Gastrocnemius medialis (tissue), 4 donors: ENCODE measurements at regions not wholly inside any gene's neighbourhood (a gene's known extent, or its start where the extent isn't known, plus 50 kb on each side); places are given as distances from the start of the nearest gene placed in this dataset.
"Not testable (repeated sequence)": the region's sequence is repeated elsewhere in the genome, so short reads cannot be mapped to it uniquely, and the experiment has no call there.

Source experiments
- ATAC-seq, 2 donors: fragments of 150-250 bp; one replicate each; pipeline ENCODE4 v1.9.1; 2016
- DNase-seq, 2 donors: peaks; one replicate each; pipeline ENCODE4 v3.0.0-alpha.2; 2019
- H3K27ac ChIP-seq, 4 donors: fragments of 200-600 bp; sonication (generic); 1 replicate in 1 of 4; 2 replicates in 3 of 4; pipeline ENCODE4 v1.5.1; 2016 to 2018; ENCODE audit warnings: mild to moderate bottlenecking in 2 of 4, moderate library complexity in 1 of 4
- H3K27me3 ChIP-seq, 3 donors: fragments of 200-600 bp; sonication (generic) in 2 of 3; 1 replicate in 1 of 3; 2 replicates in 2 of 3; pipeline versions ENCODE4 v1.5.1 to v1.6.0; 2016 to 2019; ENCODE audit warnings: mild to moderate bottlenecking in 1 of 3, moderate library complexity in 1 of 3
- H3K36me3 ChIP-seq, 2 donors: fragments of 200-600 bp; sonication (generic) in 1 of 2; one replicate each; pipeline ENCODE4 v1.5.1; 2017 to 2018
- H3K4me1 ChIP-seq, 2 donors: fragments of 200-600 bp; sonication (generic) in 1 of 2; one replicate each; pipeline ENCODE4 v1.5.1; 2016 to 2017; ENCODE audit warnings: mild to moderate bottlenecking in 2 of 2
- H3K4me3 ChIP-seq, 4 donors: fragments of 200-600 bp; sonication (generic) in 3 of 4; 1 replicate in 1 of 4; 2 replicates in 3 of 4; pipeline ENCODE4 v1.5.1; 2016 to 2019; ENCODE audit warnings: mild to moderate bottlenecking in 2 of 4
- H3K9me3 ChIP-seq, 3 donors: fragments of 200-600 bp; sonication (generic) in 2 of 3; 1 replicate in 1 of 3; 2 replicates in 2 of 3; pipeline ENCODE4 v1.5.1; 2016 to 2019
- POLR2A ChIP-seq, 2 donors: fragments of 450-650 bp; IDR thresholded peaks; one replicate each; pipeline ENCODE4 v1.6.1; 2017; ENCODE audit warnings: antibody characterized with exemption in 2 of 2, mild to moderate bottlenecking in 2 of 2, moderate library complexity in 2 of 2
- in situ Hi-C, 4 donors: fragments of 200-750 bp; cut with MboI; loops; one replicate each; pipeline versions ENCODE4 v1.15.0 to v1.8.0; 2017; ENCODE audit warnings: low sequenced_read_pairs in 4 of 4
- intact Hi-C: fragments of 100-400 bp; cut with DNase I; formaldehyde crosslinking; loops from one replicate; pipeline ENCODE4 v1.15.1; 2023; ENCODE audit warnings: low total_unique reads
- TF ChIP-seq, protein P1 (sequence below), 5 experiments: fragments of 450-650 bp in 3 of 5; fragments of 200-600 bp in 2 of 5; sonication (generic) in 2 of 5; IDR thresholded peaks in 4 of 5; conservative IDR thresholded peaks in 1 of 5; 1 replicate in 4 of 5; 2 replicates in 1 of 5; pipeline ENCODE4 v1.5.1; 2016 to 2019; ENCODE audit warnings: antibody characterized with exemption in 5 of 5, mild to moderate bottlenecking in 3 of 5, moderate library complexity in 3 of 5

DNA sequence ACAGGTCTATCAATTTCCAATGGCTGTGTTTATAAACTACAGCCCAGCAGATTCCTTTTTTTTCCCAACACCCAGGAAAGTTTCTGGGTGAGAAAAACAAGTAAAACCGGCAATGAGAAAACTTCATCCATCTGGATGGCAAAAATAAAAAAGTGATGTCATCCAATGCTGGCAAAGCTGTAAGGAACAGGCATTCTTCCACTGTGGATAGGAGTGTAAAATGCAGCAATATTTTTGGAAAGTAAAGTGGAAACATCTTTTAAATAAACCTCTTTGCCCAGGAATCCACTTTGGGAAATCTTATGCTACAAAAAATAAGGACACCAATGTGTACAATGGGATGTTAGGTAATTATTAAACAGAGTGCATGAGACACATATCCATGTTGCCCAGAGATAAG, 102.1 kb upstream of the NT5E start:
- TF ChIP-seq, protein P1, sequence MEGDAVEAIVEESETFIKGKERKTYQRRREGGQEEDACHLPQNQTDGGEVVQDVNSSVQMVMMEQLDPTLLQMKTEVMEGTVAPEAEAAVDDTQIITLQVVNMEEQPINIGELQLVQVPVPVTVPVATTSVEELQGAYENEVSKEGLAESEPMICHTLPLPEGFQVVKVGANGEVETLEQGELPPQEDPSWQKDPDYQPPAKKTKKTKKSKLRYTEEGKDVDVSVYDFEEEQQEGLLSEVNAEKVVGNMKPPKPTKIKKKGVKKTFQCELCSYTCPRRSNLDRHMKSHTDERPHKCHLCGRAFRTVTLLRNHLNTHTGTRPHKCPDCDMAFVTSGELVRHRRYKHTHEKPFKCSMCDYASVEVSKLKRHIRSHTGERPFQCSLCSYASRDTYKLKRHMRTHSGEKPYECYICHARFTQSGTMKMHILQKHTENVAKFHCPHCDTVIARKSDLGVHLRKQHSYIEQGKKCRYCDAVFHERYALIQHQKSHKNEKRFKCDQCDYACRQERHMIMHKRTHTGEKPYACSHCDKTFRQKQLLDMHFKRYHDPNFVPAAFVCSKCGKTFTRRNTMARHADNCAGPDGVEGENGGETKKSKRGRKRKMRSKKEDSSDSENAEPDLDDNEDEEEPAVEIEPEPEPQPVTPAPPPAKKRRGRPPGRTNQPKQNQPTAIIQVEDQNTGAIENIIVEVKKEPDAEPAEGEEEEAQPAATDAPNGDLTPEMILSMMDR (IDR thresholded peaks at IDR 0.05 in 4 of 5, conservative IDR thresholded peaks at IDR 0.05 in 1 of 5) = no peak
- TF ChIP-seq POLR2A (IDR thresholded peaks at IDR 0.05) = no peak
- Histone ChIP-seq H3K36me3 (no peaks in the 10 kb centered on the region), H3K27ac (no peak overlapping the region), H3K4me3 (no peak overlapping the region), H3K4me1 (no peaks in the 10 kb centered on the region), H3K27me3 (no peaks in the 10 kb centered on the region), H3K9me3 (no peaks in the 10 kb centered on the region)
- DNase-seq (no peak), ATAC-seq (no peak)
- intact Hi-C loops = no loop called here
- in situ Hi-C loops = no loop called here

DNA sequence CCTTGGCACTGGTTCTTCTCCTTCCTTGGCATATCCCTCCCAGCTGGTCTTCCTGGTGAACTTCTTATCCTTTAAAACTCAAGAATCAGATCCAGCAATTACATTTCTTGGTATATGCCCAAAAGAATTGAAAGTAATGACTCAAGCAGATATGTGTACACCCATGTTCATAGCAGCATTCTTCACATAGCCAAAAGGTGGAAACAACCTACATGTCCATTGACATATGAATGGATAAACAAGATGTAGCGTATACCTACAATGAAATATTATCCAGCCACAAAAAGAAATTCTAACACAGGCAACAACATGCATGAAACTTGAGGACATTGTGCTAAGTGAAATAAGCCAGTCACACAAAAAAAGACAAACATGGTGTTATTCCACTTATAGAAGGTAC, 103.7 kb upstream of the NT5E start:
- intact Hi-C loops (no loop called here), in situ Hi-C loops (no loop called here)
- DNase-seq (no peak), ATAC-seq (no peak)
- TF ChIP-seq POLR2A (IDR thresholded peaks at IDR 0.05) = no peak
- TF ChIP-seq, protein P1 (IDR thresholded peaks at IDR 0.05 in 4 of 5, conservative IDR thresholded peaks at IDR 0.05 in 1 of 5) = no peak
- Histone ChIP-seq H3K27me3 (no peaks in the 10 kb centered on the region), H3K4me1 (no peaks in the 10 kb centered on the region), H3K27ac (no peak overlapping the region), H3K4me3 (no peak overlapping the region), H3K9me3 (no peaks in the 10 kb centered on the region), H3K36me3 (no peaks in the 10 kb centered on the region)

DNA sequence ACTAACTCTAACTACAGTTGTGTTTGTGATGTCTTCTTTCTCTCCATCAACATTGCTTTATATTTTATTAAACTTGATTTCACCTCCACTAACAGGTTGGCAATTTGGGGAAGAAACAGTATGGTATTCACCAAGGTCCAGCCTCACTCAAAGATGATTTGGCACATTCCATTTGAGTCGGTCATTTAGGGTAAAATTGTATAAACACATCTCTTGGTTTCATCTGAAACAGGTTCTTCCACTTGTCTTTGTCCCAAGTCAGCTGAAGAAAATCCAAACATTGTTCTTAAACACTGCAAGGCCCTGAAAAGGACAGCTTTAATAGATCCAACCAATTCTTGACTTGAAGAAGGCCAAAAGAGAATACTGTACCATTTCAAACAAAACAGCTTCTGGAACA, 104.9 kb upstream of the NT5E start:
- no peaks in the 10 kb centered on the region for H3K9me3 ChIP-seq
- intact Hi-C loops (no loop called here), in situ Hi-C loops (no loop called here)
- no peak for ATAC-seq
- H3K36me3 ChIP-seq = no peaks in the 10 kb centered on the region
- no peak for DNase-seq
- no peaks in the 10 kb centered on the region for H3K27me3 ChIP-seq
- no peak overlapping the region for H3K27ac ChIP-seq
- no peaks in the 10 kb centered on the region for H3K4me1 ChIP-seq
- H3K4me3 ChIP-seq = no peak overlapping the region
- no peak for TF ChIP-seq POLR2A (IDR thresholded peaks at IDR 0.05)
- TF ChIP-seq, protein P1 (IDR thresholded peaks at IDR 0.05 in 4 of 5, conservative IDR thresholded peaks at IDR 0.05 in 1 of 5) = no peak

DNA sequence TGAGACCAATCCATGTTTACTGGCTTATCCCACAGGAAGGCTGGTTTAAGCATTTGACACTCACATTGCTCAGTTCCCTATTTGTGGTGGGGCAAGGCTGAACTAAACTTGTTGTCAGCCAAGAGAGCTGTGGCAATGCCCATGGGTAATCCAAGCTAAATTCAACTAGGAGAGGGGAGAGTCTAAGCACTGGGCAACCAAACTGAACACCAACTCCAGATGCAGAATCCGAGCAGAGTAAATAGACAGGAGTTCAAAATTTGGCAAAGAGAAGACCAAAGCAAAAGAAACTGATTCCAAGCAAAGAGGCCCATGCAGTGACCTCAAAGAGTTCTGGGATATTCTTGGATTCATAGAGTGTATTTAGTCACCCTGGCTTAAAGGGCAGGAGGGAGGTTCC, 106.5 kb upstream of the NT5E start:
- H3K4me1 ChIP-seq = no peaks in the 10 kb centered on the region
- TF ChIP-seq, protein P1 (IDR thresholded peaks at IDR 0.05 in 4 of 5, conservative IDR thresholded peaks at IDR 0.05 in 1 of 5) = no peak
- TF ChIP-seq POLR2A (IDR thresholded peaks at IDR 0.05) = no peak
- H3K4me3 ChIP-seq = no peak overlapping the region
- no peak overlapping the region for H3K27ac ChIP-seq
- DNase-seq (no peak), ATAC-seq (no peak)
- H3K36me3 ChIP-seq = no peaks in the 10 kb centered on the region
- H3K27me3 ChIP-seq = no peaks in the 10 kb centered on the region
- in situ Hi-C loops (no loop called here), intact Hi-C loops (no loop called here)
- no peaks in the 10 kb centered on the region for H3K9me3 ChIP-seq

DNA sequence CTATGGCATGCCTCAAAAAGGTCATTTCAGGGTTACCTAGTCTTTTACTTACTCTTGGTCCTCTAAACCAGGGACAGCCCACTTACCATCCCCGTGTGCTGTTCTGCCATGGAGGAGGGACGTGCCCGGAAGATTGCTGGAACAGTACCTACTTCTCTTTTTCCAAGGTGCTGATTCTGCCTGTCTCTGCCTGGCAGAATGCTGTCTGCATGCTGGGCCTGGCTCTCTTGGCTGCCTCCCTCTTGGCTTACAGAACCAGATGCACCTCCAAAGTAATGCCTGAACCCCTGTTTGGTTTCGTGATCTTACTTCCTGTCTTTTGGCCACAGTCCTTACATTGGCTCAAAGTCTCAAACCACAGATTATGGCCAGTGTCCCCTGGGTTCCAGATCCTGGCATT, 120.7 kb upstream of the NT5E start:
- H3K4me3 ChIP-seq = no peak overlapping the region
- DNase-seq (no peak), ATAC-seq (no peak)
- no peaks in the 10 kb centered on the region for H3K9me3 ChIP-seq
- in situ Hi-C loops (no loop called here), intact Hi-C loops (no loop called here)
- H3K4me1 ChIP-seq = no peaks in the 10 kb centered on the region
- no peaks in the 10 kb centered on the region for H3K27me3 ChIP-seq
- H3K27ac ChIP-seq = no peak overlapping the region
- H3K36me3 ChIP-seq = no peaks in the 10 kb centered on the region
- no peak for TF ChIP-seq POLR2A (IDR thresholded peaks at IDR 0.05)
- TF ChIP-seq, protein P1 (IDR thresholded peaks at IDR 0.05 in 4 of 5, conservative IDR thresholded peaks at IDR 0.05 in 1 of 5) = no peak

DNA sequence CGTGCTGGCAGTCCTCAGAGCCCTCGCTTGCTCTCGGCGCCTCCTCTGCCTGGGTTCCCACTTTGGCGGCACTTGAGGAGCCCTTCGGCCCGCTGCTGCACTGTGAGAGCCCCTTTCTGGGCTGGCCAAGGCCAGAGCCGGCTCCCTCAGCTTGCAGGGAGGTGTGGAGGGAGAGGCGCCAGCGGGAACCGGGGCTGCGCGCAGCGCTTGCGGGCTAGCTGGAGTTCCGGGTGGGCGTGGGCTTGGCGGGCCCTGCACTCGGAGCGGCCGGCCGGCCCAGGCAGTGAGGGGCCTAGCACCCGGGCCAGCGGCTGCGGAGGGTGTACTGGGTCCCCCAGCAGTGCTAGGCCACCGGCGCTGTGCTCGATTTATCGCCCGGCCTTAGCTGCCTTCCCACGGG, 124.1 kb upstream of the NT5E start:
- intact Hi-C loops, in situ Hi-C loops: not testable (repeated sequence)

More for the DNA sequence above, 124.1 kb upstream of the NT5E start:
- H3K36me3 ChIP-seq, H3K4me3 ChIP-seq, H3K4me1 ChIP-seq, H3K27me3 ChIP-seq, ATAC-seq, H3K27ac ChIP-seq, DNase-seq, H3K9me3 ChIP-seq: not testable (repeated sequence)
